ENCODE measurements at regions not wholly inside any gene's neighbourhood (a gene's known extent, or its start where the extent isn't known, plus 50 kb on each side); places are given as distances from the start of the nearest gene placed in this dataset.

DNA sequence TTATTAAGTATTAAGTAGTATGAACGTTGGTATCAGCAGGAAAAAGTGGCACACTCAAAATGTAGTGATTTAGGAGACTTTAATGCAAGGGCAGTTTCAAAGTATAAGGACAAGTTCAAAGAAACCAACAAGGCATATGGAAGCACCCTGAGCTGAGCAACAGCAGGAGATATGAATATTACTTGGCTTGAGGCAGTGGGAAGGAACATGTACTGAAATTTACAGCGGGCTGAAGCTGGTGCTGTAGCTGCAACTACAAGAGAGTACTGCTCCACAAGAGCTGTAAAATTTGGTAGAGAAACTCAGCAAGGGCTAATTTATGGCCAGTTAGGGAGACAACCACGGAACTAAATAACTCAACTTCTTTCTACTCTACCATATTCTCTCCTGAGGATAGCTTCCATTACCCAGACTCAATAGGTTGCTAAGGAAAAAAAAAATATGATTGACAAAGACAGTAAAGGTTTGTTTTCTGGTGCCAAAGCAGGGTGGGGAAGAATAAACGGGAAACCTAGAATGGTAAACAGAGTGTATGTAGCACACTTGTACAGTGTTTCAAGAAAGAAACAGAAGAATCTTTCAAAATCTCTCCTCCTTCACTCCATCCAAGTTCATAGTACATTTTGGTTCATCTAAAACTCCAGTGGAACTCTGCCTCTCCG is 487.8 kb upstream of the MGAT4C start:
- Mint-ChIP-seq H3K9me3 (peaks cover 4% of the 10 kb centered on the region), H3K36me3 (ENCODE audit: insufficient read depth) (no peaks in the 10 kb centered on the region), H3K4me3 (no peak overlapping the region), H3K4me1 (ENCODE audit: low read depth) (no peaks in the 10 kb centered on the region), H3K27me3 (ENCODE audit: low read depth) (no peaks in the 10 kb centered on the region)
- ATAC-seq (no peak), DNase-seq (no peak)

DNA sequence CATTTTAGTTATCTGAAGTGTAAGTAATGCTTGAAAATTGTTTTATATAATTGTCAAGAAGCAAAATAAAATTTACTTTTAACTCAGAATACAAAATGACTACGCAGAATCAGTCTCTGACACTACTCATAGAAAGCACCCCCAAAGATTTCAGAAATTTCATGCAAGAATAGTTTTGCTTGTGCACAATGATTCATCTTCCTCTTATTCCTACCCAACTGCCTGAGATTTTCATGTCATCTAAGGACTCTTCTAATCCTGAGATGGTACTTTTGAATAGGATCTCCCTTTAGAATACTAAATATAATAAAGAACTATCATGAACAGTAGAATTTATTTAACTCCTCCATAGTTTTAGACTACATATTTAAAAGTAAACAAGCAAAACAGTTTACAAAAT is 485.3 kb upstream of the MGAT4C start:
- no peaks in the 10 kb centered on the region for H3K36me3 Mint-ChIP-seq (ENCODE audit: insufficient read depth)

DNA sequence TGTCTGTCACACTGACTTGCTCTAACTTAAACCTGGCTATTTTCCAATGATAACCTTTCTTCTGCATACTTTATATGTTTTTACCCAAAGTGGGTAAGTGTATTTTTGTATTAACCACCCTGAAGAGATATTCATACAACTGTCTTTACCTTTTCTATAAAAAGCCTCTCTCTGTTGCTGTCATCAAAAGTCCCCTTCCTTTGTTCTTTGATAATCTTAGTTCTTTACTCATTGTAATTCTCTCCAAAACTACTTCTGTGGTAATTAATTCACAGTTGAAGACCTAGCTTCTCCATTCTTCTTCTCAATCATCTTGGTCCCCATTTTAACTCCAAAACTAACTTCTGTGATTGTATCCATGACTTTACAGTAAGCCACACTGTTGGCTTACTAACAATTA is 479.7 kb upstream of the MGAT4C start:
- peaks cover 5% of the 10 kb centered on the region for H3K9me3 Mint-ChIP-seq
- ATAC-seq (no peak), DNase-seq (no peak)
- H3K36me3 Mint-ChIP-seq (ENCODE audit: insufficient read depth): no peaks in the 10 kb centered on the region
- no peaks in the 10 kb centered on the region for H3K27me3 Mint-ChIP-seq (ENCODE audit: low read depth)
- no peaks in the 10 kb centered on the region for H3K4me1 Mint-ChIP-seq (ENCODE audit: low read depth)
- no peak overlapping the region for H3K4me3 Mint-ChIP-seq

More for the DNA sequence above, 485.3 kb upstream of the MGAT4C start:
- H3K9me3 Mint-ChIP-seq: no peaks in the 10 kb centered on the region
- no peaks in the 10 kb centered on the region for H3K27me3 Mint-ChIP-seq (ENCODE audit: low read depth)
- H3K4me3 Mint-ChIP-seq: no peak overlapping the region
- ATAC-seq: no peak
- no peaks in the 10 kb centered on the region for H3K4me1 Mint-ChIP-seq (ENCODE audit: low read depth)
- DNase-seq: no peak

DNA sequence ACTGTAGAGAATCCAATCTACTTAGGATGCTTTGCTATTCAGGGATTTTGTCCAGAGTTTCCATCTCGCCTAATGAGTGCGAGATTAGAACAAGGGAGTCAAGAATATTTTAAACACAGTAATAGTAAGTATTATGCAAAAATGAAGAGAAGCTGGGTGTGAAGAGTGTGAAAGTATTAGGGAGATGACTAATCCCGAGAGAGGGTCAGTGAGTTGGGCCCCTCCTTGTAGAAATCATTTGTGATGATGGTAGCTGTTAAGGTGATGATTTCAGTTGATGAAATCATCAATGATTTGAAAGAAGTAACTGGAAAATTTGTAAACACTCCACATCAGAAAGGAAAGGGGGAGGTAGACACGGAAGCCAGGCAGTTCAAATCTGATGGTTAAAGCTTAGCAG is 478.9 kb upstream of the MGAT4C start:
- Mint-ChIP-seq H3K9me3 (peaks cover 5% of the 10 kb centered on the region), H3K4me1 (ENCODE audit: low read depth) (no peaks in the 10 kb centered on the region), H3K4me3 (no peak overlapping the region), H3K36me3 (ENCODE audit: insufficient read depth) (no peaks in the 10 kb centered on the region), H3K27me3 (ENCODE audit: low read depth) (no peaks in the 10 kb centered on the region)
- DNase-seq (no peak), ATAC-seq (no peak)

DNA sequence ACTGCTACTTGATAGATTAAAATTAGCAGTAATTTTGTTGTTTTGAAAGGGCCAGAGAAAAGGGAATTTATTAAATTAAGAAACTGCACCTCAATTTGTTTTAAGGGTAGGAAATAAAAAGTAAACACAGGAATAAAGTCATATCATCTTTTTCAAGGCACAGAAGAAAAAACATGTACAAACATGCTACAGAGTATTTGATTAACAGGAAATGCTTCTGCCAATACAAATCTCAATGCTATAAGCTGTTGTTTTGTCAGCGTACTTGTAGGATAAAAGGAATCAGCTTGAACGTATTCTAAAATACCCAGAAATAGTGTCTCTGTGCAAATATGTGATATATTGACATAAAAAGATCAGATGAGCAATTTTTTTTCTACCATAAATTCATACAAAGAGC is 474.0 kb upstream of the MGAT4C start:
- H3K27me3 Mint-ChIP-seq (ENCODE audit: low read depth): no peaks in the 10 kb centered on the region
- H3K9me3 Mint-ChIP-seq: peaks cover 5% of the 10 kb centered on the region
- no peaks in the 10 kb centered on the region for H3K4me1 Mint-ChIP-seq (ENCODE audit: low read depth)
- no peak for DNase-seq
- ATAC-seq: no peak
- no peak overlapping the region for H3K4me3 Mint-ChIP-seq
- H3K36me3 Mint-ChIP-seq (ENCODE audit: insufficient read depth): no peaks in the 10 kb centered on the region

DNA sequence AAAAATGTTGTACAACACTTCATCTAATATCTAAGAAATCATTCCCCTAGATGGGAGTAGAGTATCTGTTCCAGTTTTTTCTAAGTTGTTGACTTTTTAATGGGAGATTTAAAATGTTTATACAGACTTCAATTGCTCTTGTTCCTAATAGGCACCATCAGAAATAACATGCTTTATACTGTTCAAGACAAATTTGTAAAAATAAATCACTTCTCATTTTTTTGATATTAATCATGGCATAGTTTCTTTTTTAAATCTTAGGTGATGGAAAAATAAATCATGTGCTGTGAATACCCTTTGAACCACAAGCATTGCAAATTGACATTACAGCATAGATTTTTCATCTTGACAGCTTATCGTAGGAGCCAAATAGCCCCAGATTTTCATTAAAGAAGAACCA is 473.5 kb upstream of the MGAT4C start:
- DNase-seq (no peak), ATAC-seq (no peak)
- Mint-ChIP-seq H3K27me3 (ENCODE audit: low read depth) (no peaks in the 10 kb centered on the region), H3K36me3 (ENCODE audit: insufficient read depth) (no peaks in the 10 kb centered on the region), H3K9me3 (peaks cover 5% of the 10 kb centered on the region), H3K4me1 (ENCODE audit: low read depth) (no peaks in the 10 kb centered on the region), H3K4me3 (no peak overlapping the region)

DNA sequence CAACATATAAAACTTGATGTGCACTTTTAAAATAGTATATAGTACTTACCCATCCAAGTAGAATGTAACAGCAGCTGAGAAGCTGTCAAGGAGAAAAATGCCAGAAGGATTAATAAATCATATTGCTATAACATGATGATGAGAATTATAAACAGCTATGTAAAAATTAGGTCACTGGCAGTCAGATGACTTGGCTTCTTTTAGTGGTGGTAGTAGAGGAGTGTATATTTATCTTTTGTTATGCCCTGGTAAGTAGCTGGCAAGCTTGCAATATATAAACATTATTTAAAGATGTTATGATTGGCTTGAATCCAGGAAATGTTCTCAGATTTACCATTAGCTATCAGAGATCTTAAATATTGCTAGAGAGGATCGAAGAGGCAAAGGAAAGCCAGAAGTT is 471.0 kb upstream of the MGAT4C start:
- no peak overlapping the region for H3K4me3 Mint-ChIP-seq
- no peaks in the 10 kb centered on the region for H3K27me3 Mint-ChIP-seq (ENCODE audit: low read depth)
- ATAC-seq: no peak
- no peaks in the 10 kb centered on the region for H3K36me3 Mint-ChIP-seq (ENCODE audit: insufficient read depth)
- DNase-seq: no peak
- no peaks in the 10 kb centered on the region for H3K4me1 Mint-ChIP-seq (ENCODE audit: low read depth)
- H3K9me3 Mint-ChIP-seq: no peaks in the 10 kb centered on the region

DNA sequence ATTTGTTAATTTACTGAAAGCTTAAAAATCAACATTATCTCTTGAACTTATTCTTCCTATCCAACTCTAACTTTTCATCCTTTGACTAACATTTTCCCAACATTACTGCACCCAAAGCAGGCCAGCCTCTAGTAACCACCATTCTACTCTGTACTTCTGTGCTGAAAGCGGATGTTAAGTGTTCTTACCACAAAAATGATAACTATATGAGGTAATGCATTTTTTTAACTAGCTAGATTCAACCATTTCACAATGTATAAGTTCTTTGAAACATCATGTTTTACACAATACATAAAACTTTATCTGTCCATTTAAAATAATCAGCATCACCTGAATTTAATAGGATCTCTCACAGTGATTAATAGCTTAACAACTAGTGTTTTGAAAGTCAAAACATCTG is 468.5 kb upstream of the MGAT4C start:
- Mint-ChIP-seq H3K4me1 (ENCODE audit: low read depth) (no peaks in the 10 kb centered on the region), H3K36me3 (ENCODE audit: insufficient read depth) (no peaks in the 10 kb centered on the region), H3K9me3 (no peaks in the 10 kb centered on the region), H3K4me3 (no peak overlapping the region), H3K27me3 (ENCODE audit: low read depth) (no peaks in the 10 kb centered on the region)
- no peak for DNase-seq
- ATAC-seq: no peak

DNA sequence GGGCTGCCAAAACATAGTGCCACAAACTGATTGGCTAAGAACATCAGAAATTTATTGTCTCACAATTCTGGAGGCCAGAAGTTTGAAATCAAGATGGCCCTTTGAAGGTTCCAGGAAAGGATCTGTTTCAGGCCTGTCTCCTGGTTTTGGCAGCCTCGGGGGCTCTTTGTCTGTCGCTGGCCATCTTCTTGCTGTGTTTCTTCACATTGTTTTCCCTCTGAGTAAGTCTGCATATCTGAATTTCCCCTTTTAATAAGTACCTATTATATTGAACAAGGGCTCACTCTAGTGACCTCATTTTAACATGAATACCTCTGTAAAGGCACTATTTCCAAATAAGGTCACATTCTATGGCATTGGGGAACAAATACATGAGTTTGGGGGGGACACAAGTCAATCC is 467.1 kb upstream of the MGAT4C start:
- no peak for ATAC-seq
- Mint-ChIP-seq H3K27me3 (ENCODE audit: low read depth) (no peaks in the 10 kb centered on the region), H3K9me3 (no peaks in the 10 kb centered on the region), H3K4me3 (no peak overlapping the region), H3K36me3 (ENCODE audit: insufficient read depth) (no peaks in the 10 kb centered on the region), H3K4me1 (ENCODE audit: low read depth) (no peaks in the 10 kb centered on the region)
- DNase-seq: no peak

DNA sequence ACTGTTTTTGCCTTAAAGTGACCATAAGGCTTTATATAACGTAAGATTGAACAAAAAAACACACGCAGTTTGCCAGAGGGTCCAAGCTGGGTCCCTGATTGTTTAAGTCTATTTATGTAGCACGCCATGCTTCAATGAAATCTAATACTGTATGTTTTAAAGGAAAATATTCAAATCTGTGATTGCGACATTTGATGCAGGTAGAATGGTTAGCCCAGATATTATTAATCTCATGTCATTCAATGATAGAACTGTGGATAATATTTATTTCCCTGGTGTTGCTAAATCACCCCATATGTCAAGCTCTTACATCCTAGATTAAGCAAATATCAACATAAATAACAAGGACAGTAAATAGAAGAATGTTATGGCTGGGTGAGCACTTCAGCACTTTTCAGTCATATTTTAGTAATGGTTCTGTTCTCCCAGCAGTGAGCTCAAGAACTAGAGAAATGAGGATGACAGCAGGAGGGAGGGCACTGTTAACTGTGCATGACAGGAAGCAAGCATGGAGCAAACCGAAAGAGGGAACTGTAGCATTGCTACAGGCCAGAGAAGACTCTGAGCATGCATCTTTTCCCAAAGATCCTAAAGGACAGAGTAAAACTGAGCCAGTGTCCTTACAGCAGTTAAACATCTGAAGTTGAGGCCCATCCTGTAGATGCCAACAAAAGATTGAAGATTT is 465.7 kb upstream of the MGAT4C start:
- ATAC-seq (no peak), DNase-seq (no peak)

DNA sequence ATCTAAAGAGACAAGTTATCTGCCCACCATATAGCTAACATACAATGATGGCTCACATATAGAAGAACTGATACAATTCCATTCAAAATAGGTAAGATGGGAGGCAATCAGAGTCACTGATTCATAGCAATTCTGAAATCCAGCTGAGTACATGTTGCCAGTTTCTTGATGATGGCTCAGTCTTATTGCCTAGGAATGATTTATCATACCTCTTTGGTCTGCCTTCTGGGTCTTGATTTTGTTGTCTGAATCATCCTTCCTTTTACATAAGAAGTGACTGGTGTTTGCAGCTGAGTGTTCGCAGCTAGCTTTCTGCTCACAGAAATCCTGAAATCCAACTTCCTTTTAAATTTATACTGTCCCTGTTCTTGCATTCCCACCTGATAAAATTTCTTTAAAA is 463.2 kb upstream of the MGAT4C start:
- H3K9me3 Mint-ChIP-seq: no peaks in the 10 kb centered on the region
- no peaks in the 10 kb centered on the region for H3K27me3 Mint-ChIP-seq (ENCODE audit: low read depth)
- no peak for DNase-seq
- ATAC-seq: no peak
- H3K36me3 Mint-ChIP-seq (ENCODE audit: insufficient read depth): no peaks in the 10 kb centered on the region
- no peak overlapping the region for H3K4me3 Mint-ChIP-seq
- H3K4me1 Mint-ChIP-seq (ENCODE audit: low read depth): no peaks in the 10 kb centered on the region

More for the DNA sequence above, 465.7 kb upstream of the MGAT4C start:
- no peaks in the 10 kb centered on the region for H3K9me3 Mint-ChIP-seq
- no peaks in the 10 kb centered on the region for H3K4me1 Mint-ChIP-seq (ENCODE audit: low read depth)
- H3K27me3 Mint-ChIP-seq (ENCODE audit: low read depth): no peaks in the 10 kb centered on the region
- no peaks in the 10 kb centered on the region for H3K36me3 Mint-ChIP-seq (ENCODE audit: insufficient read depth)
- no peak overlapping the region for H3K4me3 Mint-ChIP-seq

DNA sequence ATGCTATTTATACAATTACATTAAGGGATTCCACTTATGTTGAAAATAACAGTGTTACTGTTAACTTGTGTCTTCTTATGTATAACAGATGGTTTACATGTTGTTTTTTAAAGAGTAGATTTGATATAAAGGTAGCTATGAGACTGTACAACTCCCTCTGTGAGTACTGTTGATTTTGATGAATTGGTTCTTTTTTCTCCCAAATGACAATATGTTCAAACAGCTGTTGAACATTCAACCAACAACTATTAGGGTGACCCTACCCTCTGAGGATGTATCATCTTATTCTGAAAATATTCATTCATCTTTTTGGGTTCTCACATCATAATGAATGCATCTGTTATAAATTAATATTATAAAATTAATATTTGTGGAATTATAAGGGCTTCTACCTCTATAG is 456.9 kb upstream of the MGAT4C start:
- Mint-ChIP-seq H3K4me1 (ENCODE audit: low read depth) (no peaks in the 10 kb centered on the region), H3K4me3 (no peak overlapping the region), H3K36me3 (ENCODE audit: insufficient read depth) (no peaks in the 10 kb centered on the region), H3K27me3 (ENCODE audit: low read depth) (no peaks in the 10 kb centered on the region), H3K9me3 (peaks cover 6% of the 10 kb centered on the region)
- ATAC-seq (no peak), DNase-seq (no peak)

DNA sequence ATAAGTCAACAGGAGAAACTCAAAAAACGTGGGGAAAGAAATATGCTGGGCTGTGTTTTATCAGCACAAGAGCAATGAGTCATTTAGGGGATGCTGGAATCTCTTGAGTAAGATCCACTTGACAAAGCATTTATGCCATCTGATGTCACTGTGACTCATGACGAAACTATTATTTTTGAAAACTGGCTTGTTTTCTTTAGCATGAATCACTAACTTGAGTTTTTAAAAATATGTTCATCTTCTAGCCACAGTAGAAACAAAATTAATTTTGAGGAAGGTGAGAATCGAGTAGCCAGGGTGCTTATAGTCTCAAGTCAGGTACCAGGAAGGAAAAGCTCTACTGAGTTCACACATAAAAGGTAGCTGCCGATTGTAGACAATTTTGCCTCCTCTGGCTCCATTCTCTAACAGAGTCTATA is 456.2 kb upstream of the MGAT4C start:
- ATAC-seq: no peak
- H3K4me1 Mint-ChIP-seq (ENCODE audit: low read depth): no peaks in the 10 kb centered on the region

DNA sequence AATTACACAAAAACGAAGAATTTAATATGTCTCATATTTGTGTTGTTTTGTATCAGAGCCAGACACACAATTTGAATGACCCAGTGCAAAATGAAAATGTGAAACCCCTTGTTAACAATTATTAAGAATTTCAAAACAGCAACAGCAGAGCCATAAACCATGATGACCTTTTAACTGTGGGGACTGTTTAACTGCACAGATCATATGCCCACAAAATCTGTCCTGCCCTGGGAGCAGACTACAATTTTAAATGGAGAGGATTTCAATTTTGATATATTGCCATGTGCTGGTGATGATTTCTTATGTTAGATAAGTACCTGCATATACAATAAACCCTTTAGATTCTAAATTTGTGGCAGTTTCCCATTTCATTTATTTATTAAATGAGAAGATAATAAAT is 455.5 kb upstream of the MGAT4C start:
- Mint-ChIP-seq H3K36me3 (ENCODE audit: insufficient read depth) (no peaks in the 10 kb centered on the region), H3K4me3 (no peak overlapping the region), H3K27me3 (ENCODE audit: low read depth) (no peaks in the 10 kb centered on the region), H3K4me1 (ENCODE audit: low read depth) (no peaks in the 10 kb centered on the region), H3K9me3 (peaks cover 13% of the 10 kb centered on the region)
- ATAC-seq (no peak), DNase-seq (no peak)

More for the DNA sequence above, 456.2 kb upstream of the MGAT4C start:
- Mint-ChIP-seq H3K9me3 (peaks cover 6% of the 10 kb centered on the region), H3K4me3 (no peak overlapping the region), H3K27me3 (ENCODE audit: low read depth) (no peaks in the 10 kb centered on the region), H3K36me3 (ENCODE audit: insufficient read depth) (no peaks in the 10 kb centered on the region)
- no peak for DNase-seq

DNA sequence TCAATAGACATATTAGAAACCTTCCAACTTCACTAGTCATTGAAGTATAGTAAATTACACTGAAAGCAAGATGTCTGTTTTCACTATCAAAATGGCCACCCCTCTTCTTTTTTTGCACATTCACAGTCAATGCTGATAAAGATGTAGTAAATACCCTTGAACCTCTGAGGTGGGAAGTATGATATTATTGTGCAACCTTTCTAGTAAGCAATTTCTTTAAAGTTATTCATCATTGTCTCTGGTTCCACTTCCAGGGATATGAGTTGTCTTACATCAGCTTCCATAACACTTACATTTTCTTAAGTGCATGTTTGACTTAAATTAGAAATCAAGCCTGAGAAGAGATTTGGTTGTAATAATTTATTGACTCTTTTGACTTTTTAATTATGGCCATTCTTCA is 453.9 kb upstream of the MGAT4C start:
- Mint-ChIP-seq H3K4me3 (no peak overlapping the region), H3K27me3 (ENCODE audit: low read depth) (no peaks in the 10 kb centered on the region), H3K4me1 (ENCODE audit: low read depth) (no peaks in the 10 kb centered on the region), H3K36me3 (ENCODE audit: insufficient read depth) (no peaks in the 10 kb centered on the region), H3K9me3 (peaks cover 19% of the 10 kb centered on the region)
- DNase-seq (no peak), ATAC-seq (no peak)
